ENCODE measurements at regions not wholly inside any gene's neighbourhood (a gene's known extent, or its start where the extent isn't known, plus 50 kb on each side); places are given as distances from the start of the nearest gene placed in this dataset.

- no peak for ATAC-seq (replicated peaks in 1 of 4)
- Mint-ChIP-seq H3K27ac (no peak overlapping the region), H3K9me3 (no peaks in the 10 kb centered on the region), H3K4me3 (no peak overlapping the region), H3K27me3 (peaks cover 1 to 2% of the 10 kb centered on the region in 2 donors), H3K36me3 (no peaks in the 10 kb centered on the region), H3K4me1 (peaks cover 0 to 4% (median 0%) of the 10 kb centered on the region in 3 donors)
- no peak for DNase-seq
- Histone ChIP-seq H3K27ac (ENCODE audit: low read length) (no peak overlapping the region), H3K9me3 (no peaks in the 10 kb centered on the region), H3K27me3 (replicated peaks in 1 of 2; ENCODE audit: control insufficient read depth in 2 of 2, extremely low read depth in 1 of 2, insufficient read depth in 2 of 2, low read length in 1 of 2) (no peaks in the 10 kb centered on the region), H3K4me3 (ENCODE audit: control insufficient read depth in 1 of 2, extremely low read depth in 1 of 2, low read length in 1 of 2) (no peak overlapping the region), H3K4me1 (ENCODE audit: control insufficient read depth in 1 of 2, extremely low read depth in 1 of 2, insufficient read depth in 2 of 2, low read length in 2 of 2) (no peaks in the 10 kb centered on the region), H3K36me3 (ENCODE audit: control insufficient read depth in 2 of 2, extremely low read depth in 1 of 2, insufficient read depth in 1 of 2, low read length in 1 of 2) (no peaks in the 10 kb centered on the region)
- ChIA-PET CTCF (interaction anchor here in 1 of 2 donors (0.7 kb wide), 1 partner anchor 1143 kb away, joined by 3 read pairs; no protein-coding TSS in a partner anchor), POLR2A (no interaction called here)
- WGBS (ENCODE audit: insufficient coverage), result no CpG with 5 or more reads among the region's 4 CpGs
Measured at GRCh38 chr1:199700551-199700950, 327.0 kb upstream of the NR5A2 start.

GRCh38 chr1:199701726-199702125 lies 325.8 kb upstream of the NR5A2 start:
- no peaks in the 10 kb centered on the region for H3K36me3 Mint-ChIP-seq
- no peaks in the 10 kb centered on the region for H3K4me1 ChIP-seq (ENCODE audit: control insufficient read depth in 1 of 2, extremely low read depth in 1 of 2, insufficient read depth in 2 of 2, low read length in 2 of 2)
- ChIA-PET POLR2A (no interaction called here), CTCF (no interaction called here)
- no peaks in the 10 kb centered on the region for H3K36me3 ChIP-seq (ENCODE audit: control insufficient read depth in 2 of 2, extremely low read depth in 1 of 2, insufficient read depth in 1 of 2, low read length in 1 of 2)
- no peaks in the 10 kb centered on the region for H3K9me3 Mint-ChIP-seq
- H3K27me3 Mint-ChIP-seq, result peaks cover 10 to 13% of the 10 kb centered on the region in 2 donors
- DNase-seq (no peak), ATAC-seq (replicated peaks in 1 of 4) (no peak)
- H3K9me3 ChIP-seq, result no peaks in the 10 kb centered on the region
- no peaks in the 10 kb centered on the region for H3K27me3 ChIP-seq (replicated peaks in 1 of 2; ENCODE audit: control insufficient read depth in 2 of 2, extremely low read depth in 1 of 2, insufficient read depth in 2 of 2, low read length in 1 of 2)
- H3K27ac ChIP-seq (ENCODE audit: low read length), result no peak overlapping the region
- H3K4me1 Mint-ChIP-seq, result peaks cover 0 to 4% (median 0%) of the 10 kb centered on the region in 3 donors
- H3K4me3 Mint-ChIP-seq, result no peak overlapping the region
- H3K4me3 ChIP-seq (ENCODE audit: control insufficient read depth in 1 of 2, extremely low read depth in 1 of 2, low read length in 1 of 2), result no peak overlapping the region
- no peak overlapping the region for H3K27ac Mint-ChIP-seq
- WGBS (ENCODE audit: insufficient coverage), result no CpG with 5 or more reads among the region's 2 CpGs

- ChIA-PET CTCF (interaction anchor here in 1 of 2 donors (0.6 kb wide), 1 partner anchor 240 kb away, joined by 3 read pairs; no protein-coding TSS in a partner anchor), POLR2A (no interaction called here)
- ATAC-seq (replicated peaks in 1 of 4) (no peak), DNase-seq (no peak)
- no peaks in the 10 kb centered on the region for H3K4me1 ChIP-seq (ENCODE audit: control insufficient read depth in 1 of 2, extremely low read depth in 1 of 2, insufficient read depth in 2 of 2, low read length in 2 of 2)
- Mint-ChIP-seq H3K4me3 (no peak overlapping the region), H3K27me3 (peaks cover 10 to 15% of the 10 kb centered on the region in 2 donors), H3K4me1 (peaks cover 0 to 4% (median 0%) of the 10 kb centered on the region in 3 donors), H3K27ac (no peak overlapping the region), H3K9me3 (no peaks in the 10 kb centered on the region), H3K36me3 (no peaks in the 10 kb centered on the region)
- H3K27ac ChIP-seq (ENCODE audit: low read length), result no peak overlapping the region
- no peaks in the 10 kb centered on the region for H3K27me3 ChIP-seq (replicated peaks in 1 of 2; ENCODE audit: control insufficient read depth in 2 of 2, extremely low read depth in 1 of 2, insufficient read depth in 2 of 2, low read length in 1 of 2)
- H3K9me3 ChIP-seq, result no peaks in the 10 kb centered on the region
- no peak overlapping the region for H3K4me3 ChIP-seq (ENCODE audit: control insufficient read depth in 1 of 2, extremely low read depth in 1 of 2, low read length in 1 of 2)
- H3K36me3 ChIP-seq (ENCODE audit: control insufficient read depth in 2 of 2, extremely low read depth in 1 of 2, insufficient read depth in 1 of 2, low read length in 1 of 2), result no peaks in the 10 kb centered on the region
Measured at GRCh38 chr1:199704231-199704630, 323.3 kb upstream of the NR5A2 start.

GRCh38 chr1:199705825-199706224 lies 321.7 kb upstream of the NR5A2 start:
- peaks cover 16 to 23% of the 10 kb centered on the region in 2 donors for H3K27me3 Mint-ChIP-seq
- Histone ChIP-seq H3K27me3 (replicated peaks in 1 of 2; ENCODE audit: control insufficient read depth in 2 of 2, extremely low read depth in 1 of 2, insufficient read depth in 2 of 2, low read length in 1 of 2) (no peaks in the 10 kb centered on the region), H3K36me3 (ENCODE audit: control insufficient read depth in 2 of 2, extremely low read depth in 1 of 2, insufficient read depth in 1 of 2, low read length in 1 of 2) (no peaks in the 10 kb centered on the region), H3K27ac (ENCODE audit: low read length) (no peak overlapping the region), H3K4me1 (ENCODE audit: control insufficient read depth in 1 of 2, extremely low read depth in 1 of 2, insufficient read depth in 2 of 2, low read length in 2 of 2) (no peaks in the 10 kb centered on the region), H3K4me3 (ENCODE audit: control insufficient read depth in 1 of 2, extremely low read depth in 1 of 2, low read length in 1 of 2) (no peak overlapping the region), H3K9me3 (no peaks in the 10 kb centered on the region)
- ChIA-PET POLR2A (no interaction called here), CTCF (no interaction called here)
- H3K4me1 Mint-ChIP-seq, result no peaks in the 10 kb centered on the region
- H3K4me3 Mint-ChIP-seq, result no peak overlapping the region
- H3K9me3 Mint-ChIP-seq, result peaks cover 2 to 13% (median 8%) of the 10 kb centered on the region in 3 donors
- no peak for DNase-seq
- no peaks in the 10 kb centered on the region for H3K36me3 Mint-ChIP-seq
- H3K27ac Mint-ChIP-seq, result no peak overlapping the region
- no peak for ATAC-seq (replicated peaks in 1 of 4)

GRCh38 chr1:199706826-199707606 lies 320.5 kb upstream of the NR5A2 start:
- ATAC-seq (replicated peaks in 1 of 4), result no peak

GRCh38 chr1:199710974-199711373 lies 316.5 kb upstream of the NR5A2 start:
- H3K27ac Mint-ChIP-seq, result no peak overlapping the region
- CTCF ChIA-PET, result no interaction called here
- ATAC-seq (replicated peaks in 1 of 4), result no peak

More at GRCh38 chr1:199706826-199707606, 320.5 kb upstream of the NR5A2 start:
- Histone ChIP-seq H3K4me1 (ENCODE audit: control insufficient read depth in 1 of 2, extremely low read depth in 1 of 2, insufficient read depth in 2 of 2, low read length in 2 of 2) (no peaks in the 10 kb centered on the region), H3K36me3 (ENCODE audit: control insufficient read depth in 2 of 2, extremely low read depth in 1 of 2, insufficient read depth in 1 of 2, low read length in 1 of 2) (no peaks in the 10 kb centered on the region), H3K27me3 (replicated peaks in 1 of 2; ENCODE audit: control insufficient read depth in 2 of 2, extremely low read depth in 1 of 2, insufficient read depth in 2 of 2, low read length in 1 of 2) (no peaks in the 10 kb centered on the region), H3K9me3 (no peaks in the 10 kb centered on the region), H3K4me3 (ENCODE audit: control insufficient read depth in 1 of 2, extremely low read depth in 1 of 2, low read length in 1 of 2) (no peak overlapping the region), H3K27ac (ENCODE audit: low read length) (no peak overlapping the region)
- ChIA-PET CTCF (no interaction called here), POLR2A (no interaction called here)
- H3K9me3 Mint-ChIP-seq, result peaks cover 10 to 25% (median 14%) of the 10 kb centered on the region in 3 donors
- 86% methylated on average over 2 of the region's 5 CpGs for WGBS (ENCODE audit: insufficient coverage)
- H3K4me1 Mint-ChIP-seq, result no peaks in the 10 kb centered on the region
- peaks cover 7% of the 10 kb centered on the region for H3K36me3 Mint-ChIP-seq
- no peak overlapping the region for H3K27ac Mint-ChIP-seq
- no peak overlapping the region for H3K4me3 Mint-ChIP-seq
- peaks cover 19 to 32% of the 10 kb centered on the region in 2 donors for H3K27me3 Mint-ChIP-seq
- DNase-seq, result no peak

More at GRCh38 chr1:199710974-199711373, 316.5 kb upstream of the NR5A2 start:
- H3K4me3 ChIP-seq (ENCODE audit: control insufficient read depth in 1 of 2, extremely low read depth in 1 of 2, low read length in 1 of 2), result no peak overlapping the region
- H3K4me3 Mint-ChIP-seq, result no peak overlapping the region
- no peaks in the 10 kb centered on the region for H3K4me1 ChIP-seq (ENCODE audit: control insufficient read depth in 1 of 2, extremely low read depth in 1 of 2, insufficient read depth in 2 of 2, low read length in 2 of 2)
- H3K27ac ChIP-seq (ENCODE audit: low read length), result no peak overlapping the region
- H3K4me1 Mint-ChIP-seq, result no peaks in the 10 kb centered on the region
- H3K27me3 ChIP-seq (replicated peaks in 1 of 2; ENCODE audit: control insufficient read depth in 2 of 2, extremely low read depth in 1 of 2, insufficient read depth in 2 of 2, low read length in 1 of 2), result peaks cover 0 to 4% of the 10 kb centered on the region in 2 experiments
- peaks cover 20 to 32% of the 10 kb centered on the region in 2 donors for H3K27me3 Mint-ChIP-seq
- H3K9me3 ChIP-seq, result no peaks in the 10 kb centered on the region
- no CpG with 5 or more reads among the region's 2 CpGs for WGBS (ENCODE audit: insufficient coverage)
- no peaks in the 10 kb centered on the region for H3K36me3 ChIP-seq (ENCODE audit: control insufficient read depth in 2 of 2, extremely low read depth in 1 of 2, insufficient read depth in 1 of 2, low read length in 1 of 2)
- peaks cover 14 to 33% (median 14%) of the 10 kb centered on the region in 3 donors for H3K9me3 Mint-ChIP-seq
- DNase-seq, result no peak
- POLR2A ChIA-PET, result no interaction called here
- peaks cover 7% of the 10 kb centered on the region for H3K36me3 Mint-ChIP-seq
